ENCODE measurements at regions not wholly inside any gene's neighbourhood (a gene's known extent, or its start where the extent isn't known, plus 50 kb on each side); places are given as distances from the start of the nearest gene placed in this dataset.

DNA sequence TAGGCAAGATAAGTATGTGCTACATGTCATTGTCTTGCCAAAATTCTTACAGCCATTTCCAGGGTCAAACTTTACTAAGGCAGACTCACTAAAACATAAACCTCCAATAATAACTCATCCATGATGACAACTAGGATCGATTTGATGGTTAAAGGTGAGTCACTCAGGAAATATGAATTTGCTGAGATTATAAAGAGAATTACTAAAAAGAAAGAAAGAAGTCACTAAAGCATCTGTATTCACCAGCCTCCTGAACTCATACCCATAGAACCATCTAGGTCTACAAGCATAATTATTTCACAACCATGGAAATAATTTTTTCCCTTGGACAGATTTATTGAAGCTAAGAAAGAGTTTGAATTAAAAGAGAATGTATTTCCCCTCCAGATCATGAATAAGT, 258.6 kb downstream of the TLE1 start:
- Histone ChIP-seq H3K9me3 (ENCODE audit: control insufficient read depth, low read depth, low read length) (peaks cover 7% of the 10 kb centered on the region), H2BK15ac (ENCODE audit: low read depth, low read length) (no peak overlapping the region), H2AFZ (ENCODE audit: low read length) (no peak overlapping the region), H2BK5ac (ENCODE audit: insufficient read length, low read length) (no peak overlapping the region), H4K91ac (ENCODE audit: insufficient read length, low read depth, low read length) (no peak overlapping the region), H3K9ac (ENCODE audit: extremely low read depth, insufficient read length, low read length) (no peak overlapping the region), H3T11ph (ENCODE audit: low read length) (no peak overlapping the region), H4K5ac (ENCODE audit: insufficient read length, low read depth, low read length) (no peak overlapping the region), H4K8ac (replicated peaks; ENCODE audit: insufficient read length, low read depth, low read length) (no peak overlapping the region), H3K23me2 (ENCODE audit: insufficient read length, low read depth, low read length, poor library complexity, severe bottlenecking) (no peaks in the 10 kb centered on the region), H3K4ac (ENCODE audit: low read depth, low read length) (no peak overlapping the region), H3K4me2 (ENCODE audit: insufficient read depth, insufficient read length, low read length) (no peak overlapping the region), H2BK12ac (ENCODE audit: insufficient read length, low read depth, low read length) (no peak overlapping the region), H4K20me1 (ENCODE audit: control insufficient read depth, insufficient read depth, insufficient read length) (no peaks in the 10 kb centered on the region), H3K27me3 (ENCODE audit: insufficient read depth, low read length) (no peaks in the 10 kb centered on the region), H3K23ac (ENCODE audit: insufficient read length, low read depth, low read length) (no peak overlapping the region), H3K14ac (ENCODE audit: insufficient read depth, low read length) (no peak overlapping the region), H3K56ac (ENCODE audit: insufficient read length, low read depth, low read length) (no peak overlapping the region), H2AK5ac (ENCODE audit: insufficient read length, low read length) (no peak overlapping the region), H3K79me1 (ENCODE audit: insufficient read depth, low read depth, low read length, poor library complexity, severe bottlenecking) (no peaks in the 10 kb centered on the region), H3K79me2 (ENCODE audit: insufficient read depth, low read length) (no peaks in the 10 kb centered on the region), H3K27ac (ENCODE audit: insufficient read length, low read depth, low read length) (no peak overlapping the region), H3K18ac (ENCODE audit: insufficient read length, low read depth, low read length) (no peak overlapping the region), H2BK120ac (ENCODE audit: low read depth, low read length, poor library complexity, severe bottlenecking) (no peak overlapping the region), H3K4me1 (ENCODE audit: insufficient read depth, low read length) (no peaks in the 10 kb centered on the region), H2BK20ac (ENCODE audit: low read depth, low read length, poor library complexity, severe bottlenecking) (no peak overlapping the region)
- WGBS (ENCODE audit: extremely low coverage, insufficient read length, low lambda C conversion rate): no CpG with 5 or more reads among the region's 1 CpG
- no peak overlapping the region for H3K4me3 Mint-ChIP-seq
- H3K27me3 Mint-ChIP-seq (ENCODE audit: low read depth): no peaks in the 10 kb centered on the region
- H3K4me1 Mint-ChIP-seq: no peaks in the 10 kb centered on the region
- TF ChIP-seq, protein P1, sequence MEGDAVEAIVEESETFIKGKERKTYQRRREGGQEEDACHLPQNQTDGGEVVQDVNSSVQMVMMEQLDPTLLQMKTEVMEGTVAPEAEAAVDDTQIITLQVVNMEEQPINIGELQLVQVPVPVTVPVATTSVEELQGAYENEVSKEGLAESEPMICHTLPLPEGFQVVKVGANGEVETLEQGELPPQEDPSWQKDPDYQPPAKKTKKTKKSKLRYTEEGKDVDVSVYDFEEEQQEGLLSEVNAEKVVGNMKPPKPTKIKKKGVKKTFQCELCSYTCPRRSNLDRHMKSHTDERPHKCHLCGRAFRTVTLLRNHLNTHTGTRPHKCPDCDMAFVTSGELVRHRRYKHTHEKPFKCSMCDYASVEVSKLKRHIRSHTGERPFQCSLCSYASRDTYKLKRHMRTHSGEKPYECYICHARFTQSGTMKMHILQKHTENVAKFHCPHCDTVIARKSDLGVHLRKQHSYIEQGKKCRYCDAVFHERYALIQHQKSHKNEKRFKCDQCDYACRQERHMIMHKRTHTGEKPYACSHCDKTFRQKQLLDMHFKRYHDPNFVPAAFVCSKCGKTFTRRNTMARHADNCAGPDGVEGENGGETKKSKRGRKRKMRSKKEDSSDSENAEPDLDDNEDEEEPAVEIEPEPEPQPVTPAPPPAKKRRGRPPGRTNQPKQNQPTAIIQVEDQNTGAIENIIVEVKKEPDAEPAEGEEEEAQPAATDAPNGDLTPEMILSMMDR (conservative IDR thresholded peaks at IDR 0.05): no peak
- no peak overlapping the region for H3K27ac Mint-ChIP-seq
- no peak for DNase-seq
- peaks cover 18 to 47% (median 19%) of the 10 kb centered on the region in 3 experiments for H3K36me3 Mint-ChIP-seq (ENCODE audit: insufficient read depth in 1 of 3, low read depth in 3 of 3)
- peaks cover 47 to 59% of the 10 kb centered on the region in 2 experiments for H3K9me3 Mint-ChIP-seq

Data from H9 (cell line).